ENCODE measurements at regions not wholly inside any gene's neighbourhood (a gene's known extent, or its start where the extent isn't known, plus 50 kb on each side); places are given as distances from the start of the nearest gene placed in this dataset.

DNA sequence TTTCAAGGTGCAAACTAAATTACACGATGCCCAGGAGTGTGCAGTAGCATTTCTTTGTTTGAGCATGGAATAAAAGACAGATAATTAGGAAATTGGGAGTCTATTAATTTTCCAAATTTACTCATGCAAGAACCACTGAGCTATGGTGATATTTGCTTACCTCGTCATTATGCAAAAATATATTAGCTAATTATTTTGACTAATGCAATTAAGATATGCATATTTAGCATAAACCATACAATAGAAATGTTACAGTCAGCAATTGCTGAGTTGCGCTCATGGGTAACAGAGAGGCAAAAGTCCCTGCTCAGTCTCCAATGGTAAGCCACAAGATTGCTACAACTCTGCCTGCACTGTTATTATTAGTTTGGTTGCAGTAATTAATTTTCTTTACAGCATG, 342.0 kb downstream of the TXNL1 start:
- no peak for TF ChIP-seq POLR2A (IDR thresholded peaks at IDR 0.05)
- TF ChIP-seq, protein P1, sequence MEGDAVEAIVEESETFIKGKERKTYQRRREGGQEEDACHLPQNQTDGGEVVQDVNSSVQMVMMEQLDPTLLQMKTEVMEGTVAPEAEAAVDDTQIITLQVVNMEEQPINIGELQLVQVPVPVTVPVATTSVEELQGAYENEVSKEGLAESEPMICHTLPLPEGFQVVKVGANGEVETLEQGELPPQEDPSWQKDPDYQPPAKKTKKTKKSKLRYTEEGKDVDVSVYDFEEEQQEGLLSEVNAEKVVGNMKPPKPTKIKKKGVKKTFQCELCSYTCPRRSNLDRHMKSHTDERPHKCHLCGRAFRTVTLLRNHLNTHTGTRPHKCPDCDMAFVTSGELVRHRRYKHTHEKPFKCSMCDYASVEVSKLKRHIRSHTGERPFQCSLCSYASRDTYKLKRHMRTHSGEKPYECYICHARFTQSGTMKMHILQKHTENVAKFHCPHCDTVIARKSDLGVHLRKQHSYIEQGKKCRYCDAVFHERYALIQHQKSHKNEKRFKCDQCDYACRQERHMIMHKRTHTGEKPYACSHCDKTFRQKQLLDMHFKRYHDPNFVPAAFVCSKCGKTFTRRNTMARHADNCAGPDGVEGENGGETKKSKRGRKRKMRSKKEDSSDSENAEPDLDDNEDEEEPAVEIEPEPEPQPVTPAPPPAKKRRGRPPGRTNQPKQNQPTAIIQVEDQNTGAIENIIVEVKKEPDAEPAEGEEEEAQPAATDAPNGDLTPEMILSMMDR (IDR thresholded peaks at IDR 0.05) = no peak
- no peaks in the 10 kb centered on the region for H3K9me3 ChIP-seq (replicated peaks in 1 of 3)
- no peak overlapping the region for H3K27ac ChIP-seq
- intact Hi-C loops (cut with DNase I) = no loop called here
- no peaks in the 10 kb centered on the region for H3K27me3 ChIP-seq
- H3K4me3 ChIP-seq = no peak overlapping the region
- DNase-seq = no peak
- WGBS, 4 donors = 81 to 92% (median 84%) methylated on average over 3 of the region's 3 CpGs
- H3K4me1 ChIP-seq (replicated peaks in 1 of 2) = no peaks in the 10 kb centered on the region
- H3K36me3 ChIP-seq (replicated peaks in 1 of 2) = no peaks in the 10 kb centered on the region

DNA sequence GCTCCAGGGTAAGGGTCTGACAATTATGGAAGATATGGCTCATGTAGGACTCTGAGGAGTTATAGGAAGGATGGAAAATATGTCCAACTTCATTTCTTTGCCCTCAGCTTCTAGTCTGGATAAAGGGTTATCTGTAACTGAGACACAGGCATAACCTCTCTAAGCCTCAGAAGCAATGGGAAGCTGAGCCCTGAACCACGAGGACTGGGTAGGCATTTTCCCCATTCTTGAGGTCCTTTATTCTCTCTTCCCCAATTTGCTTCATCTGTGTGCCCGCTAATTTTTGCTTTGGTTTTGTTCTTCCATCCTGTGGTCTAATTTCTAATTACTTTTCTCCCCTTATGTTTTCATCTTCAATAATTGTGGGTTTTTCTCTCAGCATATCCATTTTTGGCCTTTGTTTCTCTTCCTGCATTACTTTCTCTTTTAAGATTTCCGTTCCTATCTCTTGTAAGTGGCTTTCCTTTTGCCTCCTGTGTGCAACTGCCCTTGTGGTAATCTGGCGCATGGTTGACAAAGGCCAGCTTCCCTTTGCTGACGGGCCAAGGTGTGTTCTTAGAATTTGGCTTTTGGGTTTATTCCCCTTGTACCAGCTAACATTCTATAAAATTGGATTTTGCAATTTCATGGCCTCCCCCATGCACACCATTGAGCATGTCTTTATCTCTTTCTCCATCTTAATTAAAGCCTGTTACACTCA, 343.8 kb downstream of the TXNL1 start:
- no peaks in the 10 kb centered on the region for H3K9me3 ChIP-seq (replicated peaks in 1 of 3)
- H3K27me3 ChIP-seq = no peaks in the 10 kb centered on the region
- intact Hi-C loops (cut with DNase I) = no loop called here
- TF ChIP-seq POLR2A (IDR thresholded peaks at IDR 0.05) = no peak
- TF ChIP-seq, protein P1 (IDR thresholded peaks at IDR 0.05) = no peak
- no peaks in the 10 kb centered on the region for H3K4me1 ChIP-seq (replicated peaks in 1 of 2)
- no peak overlapping the region for H3K4me3 ChIP-seq
- DNase-seq = no peak
- H3K36me3 ChIP-seq (replicated peaks in 1 of 2) = no peaks in the 10 kb centered on the region
- no peak overlapping the region for H3K27ac ChIP-seq
- 65 to 71% (median 71%) methylated on average over 5 of the region's 5 CpGs for WGBS, 4 donors

DNA sequence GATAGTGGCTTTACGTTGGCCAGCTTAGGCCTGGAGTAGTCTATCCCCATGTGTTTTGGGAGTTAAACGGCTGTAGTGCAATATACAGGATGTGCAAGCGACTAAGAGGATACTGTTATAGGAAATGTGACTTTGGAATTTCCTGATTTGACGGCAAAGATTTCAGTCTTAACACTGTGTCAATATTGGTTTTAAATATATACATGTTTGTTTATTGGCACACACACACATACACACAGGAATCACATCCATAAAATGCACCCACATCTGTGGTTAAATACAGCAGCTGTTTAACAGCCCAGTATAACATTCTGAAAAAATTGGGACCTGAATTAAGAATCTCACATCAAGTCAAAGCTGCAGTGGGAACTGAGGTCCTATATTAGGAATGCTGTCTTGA, 347.1 kb downstream of the TXNL1 start:
- 60 to 67% (median 64%) methylated on average over 4 of the region's 4 CpGs for WGBS, 4 donors
- H3K4me1 ChIP-seq (replicated peaks in 1 of 2) = no peaks in the 10 kb centered on the region
- H3K36me3 ChIP-seq (replicated peaks in 1 of 2) = no peaks in the 10 kb centered on the region
- no peaks in the 10 kb centered on the region for H3K27me3 ChIP-seq
- no peak for DNase-seq
- H3K9me3 ChIP-seq (replicated peaks in 1 of 3) = no peaks in the 10 kb centered on the region
- H3K4me3 ChIP-seq = no peak overlapping the region
- no peak for TF ChIP-seq POLR2A (IDR thresholded peaks at IDR 0.05)
- TF ChIP-seq, protein P1 (IDR thresholded peaks at IDR 0.05) = no peak
- intact Hi-C loops (cut with DNase I) = no loop called here
- H3K27ac ChIP-seq = no peak overlapping the region

DNA sequence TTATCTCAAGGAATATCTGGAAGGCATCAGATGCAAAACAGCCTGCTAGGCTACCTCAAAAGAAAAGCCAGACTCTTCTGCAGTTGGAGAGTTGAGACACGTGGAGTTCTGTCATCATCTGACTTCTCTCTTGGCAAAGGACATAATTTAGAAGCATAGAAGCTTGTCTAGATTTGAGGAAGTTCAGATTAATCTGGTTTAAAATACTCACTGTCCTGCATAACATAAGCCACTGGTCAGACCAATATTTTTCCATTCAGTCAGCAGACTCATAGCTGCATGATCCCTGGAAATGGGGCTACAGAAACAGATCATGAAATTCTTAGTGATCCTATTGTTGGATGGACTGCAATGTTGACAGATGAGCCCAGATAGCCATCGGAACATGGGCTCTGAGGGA, 349.0 kb downstream of the TXNL1 start:
- Histone ChIP-seq H3K4me3 (no peak overlapping the region), H3K4me1 (replicated peaks in 1 of 2) (no peaks in the 10 kb centered on the region), H3K9me3 (replicated peaks in 1 of 3) (no peaks in the 10 kb centered on the region), H3K36me3 (replicated peaks in 1 of 2) (no peaks in the 10 kb centered on the region), H3K27ac (no peak overlapping the region), H3K27me3 (no peaks in the 10 kb centered on the region)
- 60 to 73% (median 62%) methylated on average over 2 of the region's 2 CpGs for WGBS, 4 donors
- TF ChIP-seq, protein P1 (IDR thresholded peaks at IDR 0.05) = no peak
- no peak for TF ChIP-seq POLR2A (IDR thresholded peaks at IDR 0.05)
- DNase-seq = no peak
- intact Hi-C loops (cut with DNase I) = no loop called here
